ENCODE measurements at regions not wholly inside any gene's neighbourhood (a gene's known extent, or its start where the extent isn't known, plus 50 kb on each side); places are given as distances from the start of the nearest gene placed in this dataset.

DNA sequence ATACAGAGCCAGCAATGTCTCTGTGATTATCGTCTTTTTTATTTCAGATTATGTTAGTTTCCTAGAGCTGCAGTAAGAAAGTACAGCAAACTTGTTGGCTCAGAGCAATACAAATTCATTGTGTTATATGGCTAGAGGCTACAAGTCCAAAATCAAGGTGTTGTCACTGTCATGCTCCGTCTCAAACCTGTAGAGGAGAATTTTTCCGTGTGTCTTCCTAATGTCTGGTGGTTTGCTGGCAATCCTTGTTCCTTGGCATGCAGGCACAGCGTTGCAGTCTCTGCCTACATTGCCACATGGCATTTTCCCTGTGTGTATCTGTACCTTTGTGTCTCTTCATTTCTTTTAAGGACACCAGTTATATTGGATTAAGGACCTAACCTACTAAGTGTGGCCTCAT lies 244.4 kb downstream of the LRRIQ3 start:
- DNase-seq: no peak

GRCh38 chr1:73953186-73953585 lies 244.8 kb downstream of the LRRIQ3 start:
- no peak for DNase-seq

DNA sequence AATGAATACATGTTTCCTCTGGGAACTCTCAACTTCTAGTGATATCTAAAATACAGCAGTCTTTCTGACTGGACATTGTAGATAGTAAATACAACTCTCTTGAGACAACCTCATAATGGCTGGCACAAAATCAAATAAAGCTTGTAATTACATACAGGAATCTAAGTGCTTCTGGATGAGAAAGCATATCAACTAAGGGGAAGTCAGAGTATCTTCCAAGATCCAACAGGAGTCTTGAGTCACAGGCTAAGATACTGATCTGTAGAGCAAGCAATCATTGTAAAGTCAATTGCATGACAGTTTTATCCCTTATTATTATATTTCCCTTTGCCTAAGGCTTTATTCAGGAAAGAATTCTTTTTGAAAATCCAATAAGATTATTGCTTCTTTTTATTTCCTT lies 249.9 kb downstream of the LRRIQ3 start:
- DNase-seq: no peak

DNA sequence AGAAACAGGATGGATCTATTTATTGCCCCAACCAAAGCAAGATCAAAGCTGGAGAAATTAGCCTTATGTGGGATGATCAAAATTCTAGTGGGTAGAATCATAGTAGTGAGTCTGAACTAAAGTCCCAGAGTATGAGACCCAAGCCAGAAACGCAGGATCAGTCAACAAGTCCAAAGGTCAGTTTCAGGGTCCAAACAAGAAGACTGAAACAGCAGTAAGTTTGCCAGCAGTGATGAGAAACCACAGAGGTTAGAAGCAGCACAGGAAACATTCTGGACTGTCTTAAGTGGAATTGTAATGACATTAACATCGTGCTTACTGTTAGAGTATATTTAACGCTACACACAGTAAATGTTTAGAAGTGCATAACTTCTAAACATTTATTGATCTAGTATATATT lies 251.0 kb downstream of the LRRIQ3 start:
- DNase-seq: no peak

GRCh38 chr1:73943270-73943669 lies 254.7 kb downstream of the LRRIQ3 start:
- DNase-seq: no peak

GRCh38 chr1:73930293-73930692 lies 267.7 kb downstream of the LRRIQ3 start:
- DNase-seq: no peak

GRCh38 chr1:73914951-73915350 lies 283.0 kb downstream of the LRRIQ3 start:
- no peak for DNase-seq

DNA sequence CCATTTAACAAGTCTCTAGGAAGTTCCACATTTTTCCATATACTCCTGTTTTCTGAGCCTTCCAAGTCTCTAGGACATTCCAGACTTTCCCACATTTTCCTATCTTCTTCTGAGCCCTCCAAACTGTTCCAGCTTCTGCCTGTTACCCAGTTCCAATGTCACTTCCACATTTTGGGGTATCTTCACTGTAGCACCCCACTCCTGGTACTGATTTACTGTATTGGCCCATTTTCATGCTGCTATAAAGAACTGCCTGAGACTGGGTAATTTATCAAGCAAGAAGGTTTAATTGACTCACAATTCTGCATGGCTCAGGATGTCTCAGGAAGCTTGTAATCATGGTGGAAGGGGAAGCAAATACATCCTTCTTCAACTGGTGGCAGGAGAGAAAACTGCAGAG lies 285.0 kb downstream of the LRRIQ3 start:
- no peak for DNase-seq

- DNase-seq: no peak
Observed at GRCh38 chr1:73911849-73912248, 286.1 kb downstream of the LRRIQ3 start.

DNA sequence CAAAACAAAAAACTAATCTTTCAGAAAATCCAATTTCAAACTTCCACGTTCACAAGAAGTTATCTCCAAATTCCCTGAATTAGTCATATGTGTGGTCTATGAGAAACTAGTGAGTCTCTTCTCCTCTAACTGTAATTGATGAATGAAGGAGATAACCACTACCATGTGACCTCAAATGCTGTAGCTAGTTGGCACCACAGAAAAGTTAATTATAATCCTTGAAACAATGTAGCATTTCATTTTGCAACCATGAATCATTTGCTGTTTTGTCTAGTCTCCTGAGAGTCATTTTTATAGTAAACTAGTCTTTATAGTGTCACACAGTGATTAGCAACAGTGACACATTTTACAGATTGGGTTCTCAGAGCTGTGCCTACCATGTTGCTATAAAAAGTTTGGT lies 287.5 kb downstream of the LRRIQ3 start:
- DNase-seq: no peak

DNA sequence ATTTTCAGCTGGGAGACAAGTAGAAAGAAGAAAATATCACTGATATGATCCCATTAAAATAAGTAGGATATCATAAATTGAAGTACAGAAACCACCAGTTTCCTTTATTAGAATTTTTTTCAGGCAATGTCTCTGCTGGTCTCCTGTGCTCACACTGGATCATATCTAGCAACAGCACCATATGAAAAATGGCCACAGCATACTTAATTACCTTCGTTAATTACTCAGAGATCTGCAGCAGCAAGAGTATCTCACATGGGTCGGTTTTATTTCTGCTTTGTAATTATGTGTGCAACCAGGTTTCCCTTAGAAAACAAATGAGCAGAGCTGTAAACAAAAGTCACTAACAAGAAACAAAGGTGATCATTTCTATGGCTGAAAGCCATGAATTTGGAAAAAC lies 287.9 kb downstream of the LRRIQ3 start:
- no peak for DNase-seq

GRCh38 chr1:73909043-73909562 lies 288.9 kb downstream of the LRRIQ3 start:
- peak; percentile 28 for DNase-seq

DNA sequence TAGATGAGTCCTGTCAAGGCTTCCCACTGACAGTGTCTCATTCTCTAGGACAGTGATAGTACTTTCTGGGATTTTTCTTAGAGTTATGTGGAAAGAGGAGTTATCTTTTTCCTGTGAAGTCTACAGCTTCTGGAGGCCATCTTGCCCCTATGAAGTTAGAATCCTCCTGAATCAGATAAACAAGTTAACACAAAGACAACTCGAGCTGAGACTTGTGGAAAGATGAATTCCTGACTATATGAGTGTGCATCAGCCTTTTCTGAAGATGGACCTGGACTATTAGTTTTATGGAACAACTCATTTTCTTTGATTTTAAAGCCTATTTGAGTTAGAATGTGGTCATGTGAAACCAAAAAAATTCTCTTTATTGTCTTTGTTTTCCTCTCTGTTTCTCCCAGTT lies 290.9 kb downstream of the LRRIQ3 start:
- DNase-seq: no peak

DNA sequence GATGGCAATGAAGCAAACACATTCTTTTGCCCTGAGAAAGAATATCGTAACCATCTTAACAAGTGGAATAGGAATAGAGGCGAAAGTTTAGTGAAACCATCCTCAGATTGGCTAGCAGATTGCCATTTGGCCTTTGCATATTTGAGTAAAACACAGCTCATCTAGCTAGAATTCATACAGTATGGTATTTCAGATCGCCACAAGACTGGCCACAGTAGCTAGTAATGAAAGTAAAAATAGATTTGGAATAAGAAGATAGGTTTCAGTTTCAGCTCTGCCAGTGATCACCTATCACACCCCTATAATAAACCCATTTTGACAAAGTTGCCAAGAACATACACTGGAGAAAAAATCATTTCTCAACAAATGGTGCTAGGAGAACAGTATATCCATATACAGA lies 294.9 kb downstream of the LRRIQ3 start:
- no peak for DNase-seq

DNA sequence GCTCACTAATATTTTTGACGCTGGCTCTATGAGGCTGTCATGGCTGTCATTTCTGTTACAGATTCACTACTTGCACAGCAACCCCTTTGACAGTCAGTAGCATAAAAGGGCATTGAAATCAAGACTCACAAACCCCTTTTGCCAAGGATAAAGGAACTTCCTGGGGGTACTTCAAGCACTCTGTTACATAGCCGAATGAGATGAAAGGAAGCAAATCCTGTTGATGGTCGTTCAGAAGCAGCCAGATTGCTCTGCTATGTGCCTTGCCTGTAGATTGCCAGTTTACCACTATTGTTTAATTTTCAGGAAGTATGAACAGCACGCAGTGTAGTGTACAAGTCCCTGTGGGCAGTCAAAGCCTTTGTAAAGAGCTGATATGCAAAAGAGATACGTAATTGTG lies 296.2 kb downstream of the LRRIQ3 start:
- DNase-seq: no peak

GRCh38 chr1:73899311-73899710 lies 298.7 kb downstream of the LRRIQ3 start:
- no peak for DNase-seq

DNA sequence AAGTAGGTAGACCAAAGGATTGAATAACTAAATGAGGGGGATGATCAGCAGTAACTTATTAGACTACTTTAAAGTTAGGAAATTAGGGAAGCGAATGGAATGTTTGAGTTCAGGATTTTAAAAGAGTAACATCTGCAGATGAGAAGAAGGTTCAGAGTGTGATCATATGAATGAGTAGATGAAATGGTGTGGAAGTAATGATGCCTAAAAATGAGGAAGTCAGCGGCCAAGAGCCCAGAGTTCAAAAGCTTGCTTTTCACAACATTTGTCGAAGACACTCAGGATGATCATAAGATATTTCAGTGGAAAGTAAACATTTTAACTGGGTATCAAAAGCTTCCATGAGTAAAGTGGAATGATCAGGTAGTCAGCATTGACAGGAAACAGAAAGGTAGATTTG lies 299.4 kb downstream of the LRRIQ3 start:
- DNase-seq: no peak

- no peak for DNase-seq
Observed at GRCh38 chr1:73887412-73887811, 310.6 kb downstream of the LRRIQ3 start.

DNA sequence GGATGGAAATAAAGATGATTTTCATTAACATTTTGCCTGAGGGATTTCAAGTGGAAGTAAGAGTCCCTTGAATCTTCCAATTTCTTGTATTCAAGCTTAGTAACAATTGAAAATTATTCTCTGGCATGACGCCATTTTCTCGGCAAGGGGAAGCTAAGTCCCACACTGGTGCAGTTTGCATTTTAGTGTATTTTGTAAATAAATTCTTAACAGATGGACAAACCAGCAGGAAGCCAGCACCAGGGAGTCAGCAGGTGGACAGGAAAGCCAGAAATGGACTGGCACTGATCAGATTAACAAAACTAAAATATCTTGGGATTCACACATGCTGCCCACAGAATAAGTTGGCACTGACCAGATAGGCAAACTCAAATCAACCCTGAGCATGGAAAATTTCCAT lies 311.3 kb downstream of the LRRIQ3 start:
- DNase-seq: no peak

GRCh38 chr1:73874806-73875205 lies 323.2 kb downstream of the LRRIQ3 start:
- DNase-seq: no peak

DNA sequence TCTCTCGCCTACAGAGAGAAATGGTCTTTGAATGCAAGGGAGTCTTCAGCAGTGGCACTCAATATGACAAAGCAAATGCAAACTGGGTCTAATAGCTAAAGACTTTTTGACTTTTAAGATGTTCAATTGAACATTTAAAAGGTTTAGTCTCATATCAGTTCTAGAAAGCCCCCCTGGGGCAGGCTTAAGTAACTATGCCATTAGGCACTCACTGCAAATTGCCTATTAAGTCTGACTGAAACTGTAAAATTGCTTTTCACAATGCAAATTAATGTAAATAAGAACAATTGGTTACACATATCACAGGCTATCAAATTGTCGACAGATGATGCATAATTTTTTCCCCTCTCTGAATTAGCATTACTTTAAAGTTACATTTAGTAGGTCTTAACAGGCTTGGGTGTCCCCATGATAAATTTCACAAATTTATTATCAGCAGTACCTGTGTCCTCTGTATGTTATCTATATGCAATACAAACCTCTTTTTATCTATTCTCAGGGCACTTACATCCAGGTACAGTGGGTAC lies 329.1 kb downstream of the LRRIQ3 start:
- DNase-seq: no peak

DNA sequence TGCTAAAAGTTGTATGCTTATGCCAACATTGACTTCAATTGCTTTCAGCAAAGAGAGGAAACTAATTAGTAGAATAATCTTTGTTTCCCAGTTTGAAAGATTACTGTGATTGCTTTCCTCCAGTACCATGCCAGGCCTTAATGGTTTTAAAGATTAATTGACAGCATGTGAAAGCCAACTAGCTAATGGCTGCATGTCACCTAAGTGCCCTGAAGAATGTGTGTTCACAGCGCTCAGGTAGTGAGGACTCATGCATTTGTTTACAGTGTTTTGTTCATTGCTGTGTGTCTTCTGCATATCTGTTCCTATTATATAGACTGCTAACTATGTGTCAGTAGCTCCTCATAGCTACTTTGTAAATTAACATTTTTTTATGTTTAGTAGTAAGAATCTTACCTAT lies 335.6 kb downstream of the LRRIQ3 start:
- no peak for DNase-seq

- DNase-seq: no peak
Observed at GRCh38 chr1:73860421-73860950, 337.5 kb downstream of the LRRIQ3 start.

DNA sequence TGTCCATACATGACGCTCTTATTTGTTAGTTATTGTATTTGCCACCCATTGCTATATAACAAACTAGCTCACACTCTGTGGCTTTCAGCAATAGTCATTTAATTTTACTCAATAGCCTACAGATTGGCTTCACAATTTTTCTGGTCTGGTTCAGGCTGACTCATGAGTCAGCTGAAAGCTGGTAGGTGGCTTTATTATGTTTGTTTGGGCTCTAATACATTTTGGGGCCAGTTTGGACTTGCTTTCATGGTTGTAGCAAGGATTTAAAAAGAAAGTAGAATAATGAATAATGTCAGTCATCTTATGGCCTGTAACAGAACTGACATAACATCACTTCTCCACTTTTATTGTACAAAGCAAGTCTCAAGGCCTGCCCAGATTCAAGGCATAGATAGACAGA lies 338.7 kb downstream of the LRRIQ3 start:
- DNase-seq: no peak

DNA sequence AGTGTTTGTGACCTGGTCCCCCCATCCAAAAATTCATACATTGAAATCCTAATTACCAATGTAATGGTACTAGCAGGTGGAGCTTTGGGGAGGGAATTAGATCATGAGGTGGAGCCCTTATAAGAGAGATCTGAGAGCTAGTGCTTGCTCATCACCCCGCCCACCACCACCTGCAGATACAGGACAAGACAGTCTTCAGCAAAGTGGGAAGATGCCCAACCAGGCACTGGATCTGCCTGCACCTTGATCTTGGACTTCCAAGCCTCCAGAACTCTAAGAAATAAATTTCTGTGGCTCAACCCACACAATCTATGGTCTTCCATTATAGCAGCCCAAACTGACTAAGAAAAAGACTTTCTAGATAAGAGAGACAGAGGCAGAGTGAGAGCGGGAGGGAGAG lies 343.4 kb downstream of the LRRIQ3 start:
- DNase-seq: no peak

GRCh38 chr1:73842436-73842835 lies 355.5 kb downstream of the LRRIQ3 start:
- no peak for DNase-seq
